ENCODE measurements at regions not wholly inside any gene's neighbourhood (a gene's known extent, or its start where the extent isn't known, plus 50 kb on each side); places are given as distances from the start of the nearest gene placed in this dataset.

GRCh38 chr11:127252321-127252720 is 251.8 kb upstream of the KIRREL3 start:
- no peaks in the 10 kb centered on the region for H3K36me3 Mint-ChIP-seq
- no peak overlapping the region for H3K4me3 Mint-ChIP-seq
- DNase-seq (no peak), ATAC-seq (replicated peaks) (no peak)
- H3K4me1 Mint-ChIP-seq = no peaks in the 10 kb centered on the region
- no peaks in the 10 kb centered on the region for H3K27me3 Mint-ChIP-seq
- H3K27ac Mint-ChIP-seq = no peak overlapping the region
- peaks cover 0 to 5% of the 10 kb centered on the region in 2 donors for H3K9me3 Mint-ChIP-seq

GRCh38 chr11:127249576-127249975 is 249.0 kb upstream of the KIRREL3 start:
- no peak overlapping the region for H3K4me3 Mint-ChIP-seq

GRCh38 chr11:127248476-127248875 is 247.9 kb upstream of the KIRREL3 start:
- DNase-seq (no peak), ATAC-seq (replicated peaks) (no peak)
- Mint-ChIP-seq H3K36me3 (no peaks in the 10 kb centered on the region), H3K27me3 (no peaks in the 10 kb centered on the region), H3K9me3 (no peaks in the 10 kb centered on the region), H3K27ac (no peak overlapping the region), H3K4me3 (no peak overlapping the region), H3K4me1 (no peaks in the 10 kb centered on the region)

More at GRCh38 chr11:127249576-127249975, 249.0 kb upstream of the KIRREL3 start:
- Mint-ChIP-seq H3K36me3 (no peaks in the 10 kb centered on the region), H3K27ac (no peak overlapping the region), H3K4me1 (no peaks in the 10 kb centered on the region), H3K27me3 (no peaks in the 10 kb centered on the region), H3K9me3 (no peaks in the 10 kb centered on the region)
- DNase-seq = no peak
- no peak for ATAC-seq (replicated peaks)

- H3K36me3 Mint-ChIP-seq = no peaks in the 10 kb centered on the region
- no peaks in the 10 kb centered on the region for H3K27me3 Mint-ChIP-seq
- no peak overlapping the region for H3K27ac Mint-ChIP-seq
- H3K4me3 Mint-ChIP-seq = no peak overlapping the region
- no peaks in the 10 kb centered on the region for H3K4me1 Mint-ChIP-seq
- H3K9me3 Mint-ChIP-seq = no peaks in the 10 kb centered on the region
- ATAC-seq (replicated peaks) (no peak), DNase-seq (no peak)
Measured at GRCh38 chr11:127247261-127247851, 246.8 kb upstream of the KIRREL3 start.

GRCh38 chr11:127242676-127243075 is 242.1 kb upstream of the KIRREL3 start:
- Mint-ChIP-seq H3K4me1 (no peaks in the 10 kb centered on the region), H3K36me3 (no peaks in the 10 kb centered on the region), H3K9me3 (no peaks in the 10 kb centered on the region), H3K27me3 (no peaks in the 10 kb centered on the region), H3K27ac (no peak overlapping the region), H3K4me3 (no peak overlapping the region)
- no peak for DNase-seq
- ATAC-seq (replicated peaks) = no peak

GRCh38 chr11:127238321-127238720 is 237.8 kb upstream of the KIRREL3 start:
- no peak overlapping the region for H3K27ac Mint-ChIP-seq
- no peak overlapping the region for H3K4me3 Mint-ChIP-seq
- no peak for DNase-seq
- no peaks in the 10 kb centered on the region for H3K4me1 Mint-ChIP-seq
- ATAC-seq (replicated peaks) = no peak
- H3K9me3 Mint-ChIP-seq = no peaks in the 10 kb centered on the region
- H3K36me3 Mint-ChIP-seq = no peaks in the 10 kb centered on the region
- H3K27me3 Mint-ChIP-seq = peaks cover 0 to 5% of the 10 kb centered on the region in 2 donors

- H3K27ac Mint-ChIP-seq = no peak overlapping the region
- peaks cover 0 to 5% of the 10 kb centered on the region in 2 donors for H3K27me3 Mint-ChIP-seq
- no peak overlapping the region for H3K4me3 Mint-ChIP-seq
- no peaks in the 10 kb centered on the region for H3K4me1 Mint-ChIP-seq
- H3K9me3 Mint-ChIP-seq = no peaks in the 10 kb centered on the region
- ATAC-seq (replicated peaks) (no peak), DNase-seq (no peak)
- no peaks in the 10 kb centered on the region for H3K36me3 Mint-ChIP-seq
Measured at GRCh38 chr11:127236776-127237175, 236.2 kb upstream of the KIRREL3 start.

GRCh38 chr11:127233998-127234397 is 233.4 kb upstream of the KIRREL3 start:
- no peaks in the 10 kb centered on the region for H3K36me3 Mint-ChIP-seq
- H3K4me1 Mint-ChIP-seq = no peaks in the 10 kb centered on the region
- DNase-seq = no peak
- no peak for ATAC-seq (replicated peaks)
- peaks cover 0 to 5% of the 10 kb centered on the region in 2 donors for H3K27me3 Mint-ChIP-seq
- H3K27ac Mint-ChIP-seq = no peak overlapping the region
- H3K9me3 Mint-ChIP-seq = peaks cover 0 to 1% of the 10 kb centered on the region in 2 donors
- H3K4me3 Mint-ChIP-seq = no peak overlapping the region

GRCh38 chr11:127230392-127230791 is 229.8 kb upstream of the KIRREL3 start:
- Mint-ChIP-seq H3K27me3 (peaks cover 0 to 5% of the 10 kb centered on the region in 2 donors), H3K36me3 (no peaks in the 10 kb centered on the region), H3K4me1 (no peaks in the 10 kb centered on the region), H3K27ac (no peak overlapping the region), H3K9me3 (peaks cover 0 to 1% of the 10 kb centered on the region in 2 donors), H3K4me3 (no peak overlapping the region)
- ATAC-seq (replicated peaks) (no peak), DNase-seq (no peak)

- DNase-seq = no peak
- no peak for ATAC-seq (replicated peaks)
- Mint-ChIP-seq H3K4me3 (no peak overlapping the region), H3K9me3 (peaks cover 0 to 3% of the 10 kb centered on the region in 2 donors), H3K27ac (no peak overlapping the region), H3K36me3 (no peaks in the 10 kb centered on the region), H3K27me3 (no peaks in the 10 kb centered on the region), H3K4me1 (no peaks in the 10 kb centered on the region)
Measured at GRCh38 chr11:127226949-127227348, 226.4 kb upstream of the KIRREL3 start.

GRCh38 chr11:127226380-127226779 is 225.8 kb upstream of the KIRREL3 start:
- DNase-seq = no peak
- Mint-ChIP-seq H3K4me3 (no peak overlapping the region), H3K36me3 (no peaks in the 10 kb centered on the region), H3K27ac (no peak overlapping the region), H3K27me3 (no peaks in the 10 kb centered on the region), H3K9me3 (peaks cover 0 to 3% of the 10 kb centered on the region in 2 donors), H3K4me1 (no peaks in the 10 kb centered on the region)
- no peak for ATAC-seq (replicated peaks)

GRCh38 chr11:127225619-127226018 is 225.0 kb upstream of the KIRREL3 start:
- H3K9me3 Mint-ChIP-seq = peaks cover 0 to 3% of the 10 kb centered on the region in 2 donors
- ATAC-seq (replicated peaks) = no peak
- H3K4me1 Mint-ChIP-seq = no peaks in the 10 kb centered on the region
- H3K36me3 Mint-ChIP-seq = no peaks in the 10 kb centered on the region
- H3K27me3 Mint-ChIP-seq = no peaks in the 10 kb centered on the region
- H3K27ac Mint-ChIP-seq = no peak overlapping the region
- H3K4me3 Mint-ChIP-seq = no peak overlapping the region
- DNase-seq = no peak

- DNase-seq (no peak), ATAC-seq (replicated peaks) (no peak)
- Mint-ChIP-seq H3K27me3 (no peaks in the 10 kb centered on the region), H3K4me3 (no peak overlapping the region), H3K4me1 (no peaks in the 10 kb centered on the region), H3K27ac (no peak overlapping the region), H3K36me3 (no peaks in the 10 kb centered on the region), H3K9me3 (peaks cover 0 to 2% of the 10 kb centered on the region in 2 donors)
Measured at GRCh38 chr11:127224276-127224675, 223.7 kb upstream of the KIRREL3 start.

- no peaks in the 10 kb centered on the region for H3K4me1 Mint-ChIP-seq
Measured at GRCh38 chr11:127223633-127224032, 223.1 kb upstream of the KIRREL3 start.

GRCh38 chr11:127223026-127223425 is 222.5 kb upstream of the KIRREL3 start:
- no peak for DNase-seq
- ATAC-seq (replicated peaks) = no peak
- no peak overlapping the region for H3K27ac Mint-ChIP-seq
- peaks cover 0 to 2% of the 10 kb centered on the region in 2 donors for H3K9me3 Mint-ChIP-seq
- H3K4me1 Mint-ChIP-seq = no peaks in the 10 kb centered on the region
- no peaks in the 10 kb centered on the region for H3K27me3 Mint-ChIP-seq
- H3K4me3 Mint-ChIP-seq = no peak overlapping the region
- no peaks in the 10 kb centered on the region for H3K36me3 Mint-ChIP-seq

More at GRCh38 chr11:127223633-127224032, 223.1 kb upstream of the KIRREL3 start:
- H3K36me3 Mint-ChIP-seq = no peaks in the 10 kb centered on the region
- no peak overlapping the region for H3K4me3 Mint-ChIP-seq
- H3K27ac Mint-ChIP-seq = no peak overlapping the region
- H3K27me3 Mint-ChIP-seq = no peaks in the 10 kb centered on the region
- DNase-seq = no peak
- H3K9me3 Mint-ChIP-seq = peaks cover 0 to 2% of the 10 kb centered on the region in 2 donors
- no peak for ATAC-seq (replicated peaks)

- no peaks in the 10 kb centered on the region for H3K4me1 Mint-ChIP-seq
- no peak overlapping the region for H3K4me3 Mint-ChIP-seq
- peaks cover 0 to 2% of the 10 kb centered on the region in 2 donors for H3K9me3 Mint-ChIP-seq
- ATAC-seq (replicated peaks) (no peak), DNase-seq (no peak)
- H3K36me3 Mint-ChIP-seq = no peaks in the 10 kb centered on the region
- no peak overlapping the region for H3K27ac Mint-ChIP-seq
- H3K27me3 Mint-ChIP-seq = no peaks in the 10 kb centered on the region
Measured at GRCh38 chr11:127219704-127220103, 219.1 kb upstream of the KIRREL3 start.
